Liver (tissue), 8 donors: ENCODE measurements at regions not wholly inside any gene's neighbourhood (a gene's known extent, or its start where the extent isn't known, plus 50 kb on each side); places are given as distances from the start of the nearest gene placed in this dataset.

Experiments used
- DNase-seq: peaks from one replicate; pipeline ENCODE4 v3.0.0-alpha.2; 2017; ENCODE audit warnings: low spot score
- H3K27ac ChIP-seq, 2 donors: one replicate each; pipeline ENCODE4 v1.7.0; 2013; ENCODE audit warnings: inconsistent platforms in 2 of 2, low read length in 2 of 2, control low read depth in 1 of 2, low read depth in 1 of 2, mild to moderate bottlenecking in 1 of 2
- H3K27me3 ChIP-seq, 4 donors: one replicate each; pipeline versions ENCODE4 v1.6.1 to v1.7.0; 2013; ENCODE audit warnings: low read length in 3 of 4, inconsistent platforms in 1 of 4, mild to moderate bottlenecking in 1 of 4, moderate library complexity in 1 of 4; ENCODE audit not compliant: control insufficient read depth in 4 of 4, insufficient read depth in 4 of 4
- H3K36me3 ChIP-seq, 4 donors: one replicate each; pipeline versions ENCODE4 v1.6.1 to v1.7.0; 2013; ENCODE audit warnings: low read length in 3 of 4, mild to moderate bottlenecking in 3 of 4, low read depth in 1 of 4, moderate library complexity in 1 of 4; ENCODE audit not compliant: control insufficient read depth in 4 of 4, insufficient read depth in 3 of 4
- H3K4me1 ChIP-seq, 4 donors: one replicate each; pipeline versions ENCODE4 v1.6.1 to v1.7.0; 2013; ENCODE audit warnings: low read length in 3 of 4, mild to moderate bottlenecking in 3 of 4, moderate library complexity in 1 of 4; ENCODE audit not compliant: control insufficient read depth in 4 of 4, insufficient read depth in 4 of 4
- H3K4me3 ChIP-seq, 3 donors: one replicate each; pipeline versions ENCODE4 v1.6.1 to v1.7.0; 2013; ENCODE audit warnings: low read length in 3 of 3, control low read depth in 1 of 3, low read depth in 1 of 3, mild to moderate bottlenecking in 1 of 3
- H3K9ac ChIP-seq, 2 donors: one replicate each; pipeline ENCODE4 v1.7.0; 2013; ENCODE audit warnings: low read length in 2 of 2, mild to moderate bottlenecking in 2 of 2, moderate library complexity in 2 of 2, control low read depth in 1 of 2, low read depth in 1 of 2
- H3K9me3 ChIP-seq, 4 donors: one replicate each; pipeline versions ENCODE4 v1.6.1 to v1.7.0; 2013; ENCODE audit warnings: low read length in 3 of 4; ENCODE audit not compliant: control insufficient read depth in 4 of 4
- CTCF ChIP-seq: fragments of 150-350 bp; IDR thresholded peaks from 2 replicates; pipeline ENCODE4 v1.5.1; 2017; ENCODE audit warnings: improper control_type of control experiment, low read depth, low read length; ENCODE audit not compliant: missing input control
- EGR1 ChIP-seq, 2 donors: IDR thresholded peaks; 2 replicates each; pipeline ENCODE4 v1.6.1; 2016 to 2018; ENCODE audit warnings: antibody characterized with exemption in 2 of 2, low read depth in 2 of 2
- FOXA2 ChIP-seq: IDR thresholded peaks from 2 replicates; pipeline ENCODE4 v1.6.1; 2016; ENCODE audit warnings: antibody characterized with exemption
- GABPA ChIP-seq, 2 donors: IDR thresholded peaks in 1 of 2; conservative IDR thresholded peaks in 1 of 2; 2 replicates each; pipeline ENCODE4 v1.6.1; 2016; ENCODE audit warnings: antibody characterized with exemption in 2 of 2, mild to moderate bottlenecking in 1 of 2, moderate library complexity in 1 of 2
- HNF4A ChIP-seq, 2 donors: conservative IDR thresholded peaks; 2 replicates each; pipeline ENCODE4 v1.6.1; 2016; ENCODE audit warnings: antibody characterized with exemption in 2 of 2, mild to moderate bottlenecking in 2 of 2
- HNF4G ChIP-seq: IDR thresholded peaks from 2 replicates; pipeline ENCODE4 v1.6.1; 2016; ENCODE audit warnings: antibody characterized with exemption
- JUND ChIP-seq, 2 donors: IDR thresholded peaks; 2 replicates each; pipeline ENCODE4 v1.6.1; 2016; ENCODE audit warnings: antibody characterized with exemption in 2 of 2
- MAX ChIP-seq: IDR thresholded peaks from 2 replicates; pipeline ENCODE4 v1.6.1; 2016; ENCODE audit warnings: antibody characterized with exemption
- NR2F2 ChIP-seq: IDR thresholded peaks from 2 replicates; pipeline ENCODE4 v1.6.1; 2016; ENCODE audit warnings: antibody characterized with exemption
- RAD21 ChIP-seq, 2 donors: IDR thresholded peaks; 2 replicates each; pipeline ENCODE4 v1.6.1; 2016; ENCODE audit warnings: antibody characterized with exemption in 2 of 2, mild to moderate bottlenecking in 2 of 2
- REST ChIP-seq: IDR thresholded peaks from 2 replicates; pipeline ENCODE4 v1.6.1; 2016; ENCODE audit warnings: antibody characterized with exemption, mild to moderate bottlenecking
- RXRA ChIP-seq, 2 donors: IDR thresholded peaks; 2 replicates each; pipeline ENCODE4 v1.6.1; 2017 to 2018; ENCODE audit warnings: antibody characterized with exemption in 2 of 2, mild to moderate bottlenecking in 1 of 2
- TAF1 ChIP-seq: conservative IDR thresholded peaks from 2 replicates; pipeline ENCODE4 v1.6.1; 2016; ENCODE audit warnings: antibody characterized with exemption, mild to moderate bottlenecking
- YY1 ChIP-seq: IDR thresholded peaks from 2 replicates; pipeline ENCODE4 v1.6.1; 2016; ENCODE audit warnings: antibody characterized with exemption, mild to moderate bottlenecking
- WGBS: extraction: QIAGEN DNeasy Blood & Tissue Kit; methylation state at CpG from one replicate; pipeline ENCODE4 v1.1.7; 2013; 5-methylcytosine and 5-hydroxymethylcytosine counted together
- donor health status: healthy.
- donor health status: healthy.
- donor health status: healthy.
- donor health status: healthy.
- donor health status: healthy.

- Histone ChIP-seq H3K4me1 (peaks cover 0 to 7% (median 1%) of the 10 kb centered on the region in 4 donors), H3K4me3 (no peak overlapping the region), H3K27me3 (no peaks in the 10 kb centered on the region), H3K36me3 (no peaks in the 10 kb centered on the region), H3K27ac (no peak overlapping the region), H3K9me3 (no peaks in the 10 kb centered on the region), H3K9ac (no peak overlapping the region)
- TF ChIP-seq HNF4A (conservative IDR thresholded peaks at IDR 0.05), result no peak
- TF ChIP-seq YY1, result no peak
- no peak for TF ChIP-seq TAF1
- TF ChIP-seq RAD21 (IDR thresholded peaks at IDR 0.05), result no peak
- no peak for TF ChIP-seq CTCF
- TF ChIP-seq HNF4G, result no peak
- no peak for TF ChIP-seq EGR1 (IDR thresholded peaks at IDR 0.05; ENCODE audit: low read depth in 2 of 2)
- TF ChIP-seq FOXA2, result no peak
- TF ChIP-seq NR2F2, result no peak
- WGBS, result 93% methylated on average over 7 of the region's 7 CpGs
- no peak for DNase-seq
Observed at GRCh38 chr2:15729001-15729400, 137.3 kb downstream of the DDX1 start.

- no peak overlapping the region for H3K27ac ChIP-seq
- H3K27me3 ChIP-seq, result no peaks in the 10 kb centered on the region
- H3K9me3 ChIP-seq, result no peaks in the 10 kb centered on the region
- WGBS, result 84% methylated on average over 10 of the region's 10 CpGs
- no peaks in the 10 kb centered on the region for H3K36me3 ChIP-seq
- H3K4me3 ChIP-seq, result no peak overlapping the region
- no peak for DNase-seq
- TF ChIP-seq CTCF (no peak), RXRA (IDR thresholded peaks at IDR 0.05) (no peak)
- H3K9ac ChIP-seq, result no peak overlapping the region
- H3K4me1 ChIP-seq, result peaks cover 0 to 9% (median 2%) of the 10 kb centered on the region in 4 donors
Observed at GRCh38 chr2:15729709-15730544, 138.3 kb downstream of the DDX1 start.

GRCh38 chr2:15730545-15731212 lies 139.0 kb downstream of the DDX1 start:
- peaks cover under 1 to 14% (median 4%) of the 10 kb centered on the region in 4 donors for H3K4me1 ChIP-seq
- TF ChIP-seq HNF4A (conservative IDR thresholded peaks at IDR 0.05) (peak; percentile 46 to 83), CTCF (no peak), YY1 (peak; percentile 30), HNF4G (no peak), FOXA2 (no peak), NR2F2 (peak; percentile 94), MAX (no peak), GABPA (IDR thresholded peaks at IDR 0.05 in 1 of 2, conservative IDR thresholded peaks at IDR 0.05 in 1 of 2) (no peak), JUND (IDR thresholded peaks at IDR 0.05) (peak; percentile 100), RAD21 (IDR thresholded peaks at IDR 0.05) (peak; percentile 51 to 63), EGR1 (IDR thresholded peaks at IDR 0.05; ENCODE audit: low read depth in 2 of 2) (peak; percentile 57 to 97), RXRA (IDR thresholded peaks at IDR 0.05) (peak; percentile 67 to 90), REST (no peak)

More at GRCh38 chr2:15730545-15731212, 139.0 kb downstream of the DDX1 start:
- peak; percentile 71 for DNase-seq
- Histone ChIP-seq H3K4me3 (no peak overlapping the region), H3K9ac (no peak overlapping the region), H3K36me3 (no peaks in the 10 kb centered on the region), H3K27me3 (no peaks in the 10 kb centered on the region), H3K27ac (no peak overlapping the region), H3K9me3 (no peaks in the 10 kb centered on the region)
- WGBS, result 27% methylated on average over 7 of the region's 7 CpGs
